ENCODE measurements at regions not wholly inside any gene's neighbourhood (a gene's known extent, or its start where the extent isn't known, plus 50 kb on each side); places are given as distances from the start of the nearest gene placed in this dataset.
A peak's percentile ranks its signal among the peaks of the same experiment; 100 is the strongest.

DNA sequence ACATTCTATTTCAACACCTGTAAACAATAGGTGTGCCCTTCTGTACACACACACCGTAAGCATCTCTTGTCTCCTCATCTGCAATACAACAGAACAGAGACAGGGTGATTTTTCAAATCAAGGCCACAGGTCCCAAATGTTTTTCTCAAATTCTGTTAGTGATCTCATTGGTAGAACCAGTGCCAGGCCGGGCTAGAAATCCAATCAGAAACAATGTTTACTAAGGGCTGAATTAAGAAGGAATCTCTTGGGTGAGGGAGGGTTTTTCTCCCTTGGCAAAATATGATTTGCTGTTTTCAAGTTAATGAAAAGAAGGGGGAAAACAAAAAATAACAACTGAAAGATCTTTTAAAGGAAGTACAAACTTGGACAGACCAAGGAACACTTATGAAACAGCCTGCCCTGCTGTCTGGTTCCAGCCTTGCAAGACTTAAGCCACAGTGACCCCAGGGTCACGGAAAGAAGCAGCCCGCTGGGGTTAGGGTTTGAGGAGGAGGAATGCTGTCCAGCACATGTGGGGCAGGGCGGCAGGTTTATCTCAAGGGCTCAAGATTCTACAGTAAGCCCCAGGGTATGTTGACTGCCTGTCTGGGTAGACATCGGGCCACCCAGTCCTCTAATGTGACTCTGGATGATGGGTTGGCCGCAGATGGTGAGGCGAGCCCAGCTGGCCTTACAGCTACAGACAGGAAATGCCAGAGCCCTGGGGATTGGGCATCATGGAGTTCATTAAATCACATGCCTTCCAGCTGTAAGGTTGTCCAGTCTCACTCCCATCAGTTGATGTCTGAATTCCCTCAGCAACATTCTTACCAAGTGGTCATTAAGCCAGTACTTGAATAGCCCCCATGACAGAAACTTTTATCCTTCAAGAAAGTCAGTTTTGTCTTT is 73.3 kb upstream of the SLC44A3 start:
- intact Hi-C loops (cut with DNase I), result no loop called here
- H3K9me3 ChIP-seq (ENCODE audit: control insufficient read depth, low read length), result no peaks in the 10 kb centered on the region
- WGBS, result 63% methylated on average over 8 of the region's 8 CpGs
- no peak overlapping the region for H3K4me3 ChIP-seq (ENCODE audit: low read length)
- ATAC-seq (peak; percentile 71 to 90), DNase-seq (peak; percentile 47 to 80 (median 62))
- H3K27ac ChIP-seq (ENCODE audit: low read length), result peak overlapping the region; percentile 77
- H3K4me1 ChIP-seq (ENCODE audit: control insufficient read depth, insufficient read depth, low read length), result peaks cover 6% of the 10 kb centered on the region
- H3K27me3 ChIP-seq (ENCODE audit: control insufficient read depth, insufficient read depth), result no peaks in the 10 kb centered on the region

GRCh38 chr1:94745742-94746141 is 74.4 kb upstream of the SLC44A3 start:
- DNase-seq, result no peak
- H3K27ac ChIP-seq (ENCODE audit: low read length), result no peak overlapping the region
- intact Hi-C loops (cut with DNase I), result no loop called here
- no peaks in the 10 kb centered on the region for H3K27me3 ChIP-seq (ENCODE audit: control insufficient read depth, insufficient read depth)
- ATAC-seq, result no peak
- H3K4me1 ChIP-seq (ENCODE audit: control insufficient read depth, insufficient read depth, low read length), result peaks cover 6% of the 10 kb centered on the region
- no peak overlapping the region for H3K4me3 ChIP-seq (ENCODE audit: low read length)
- no peaks in the 10 kb centered on the region for H3K9me3 ChIP-seq (ENCODE audit: control insufficient read depth, low read length)

DNA sequence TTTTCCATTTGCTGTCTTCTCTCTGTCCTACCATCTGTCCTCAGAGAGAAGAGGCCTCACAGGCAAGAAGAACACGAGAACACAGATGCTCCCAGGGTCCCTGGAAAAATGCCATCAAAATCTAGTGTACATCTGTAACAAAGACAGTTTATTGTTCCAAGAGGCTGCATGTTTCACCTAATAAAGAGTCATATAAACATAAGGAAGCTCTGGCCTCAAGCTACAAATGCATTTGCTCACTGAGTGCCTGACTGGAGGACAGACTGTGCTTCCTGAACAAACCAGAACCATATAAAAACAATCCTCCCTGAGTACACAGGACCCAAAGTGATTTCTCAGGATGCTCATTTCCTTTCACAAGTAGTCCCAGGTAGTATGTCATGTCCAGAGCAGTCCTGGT is 76.3 kb upstream of the SLC44A3 start:
- 82% methylated on average over 1 of the region's 1 CpG for WGBS
- Histone ChIP-seq H3K27ac (ENCODE audit: low read length) (no peak overlapping the region), H3K27me3 (ENCODE audit: control insufficient read depth, insufficient read depth) (no peaks in the 10 kb centered on the region), H3K4me1 (ENCODE audit: control insufficient read depth, insufficient read depth, low read length) (peaks cover 6% of the 10 kb centered on the region), H3K4me3 (ENCODE audit: low read length) (no peak overlapping the region), H3K9me3 (ENCODE audit: control insufficient read depth, low read length) (no peaks in the 10 kb centered on the region)
- ATAC-seq, result no peak
- intact Hi-C loops (cut with DNase I), result no loop called here
- no peak for DNase-seq

DNA sequence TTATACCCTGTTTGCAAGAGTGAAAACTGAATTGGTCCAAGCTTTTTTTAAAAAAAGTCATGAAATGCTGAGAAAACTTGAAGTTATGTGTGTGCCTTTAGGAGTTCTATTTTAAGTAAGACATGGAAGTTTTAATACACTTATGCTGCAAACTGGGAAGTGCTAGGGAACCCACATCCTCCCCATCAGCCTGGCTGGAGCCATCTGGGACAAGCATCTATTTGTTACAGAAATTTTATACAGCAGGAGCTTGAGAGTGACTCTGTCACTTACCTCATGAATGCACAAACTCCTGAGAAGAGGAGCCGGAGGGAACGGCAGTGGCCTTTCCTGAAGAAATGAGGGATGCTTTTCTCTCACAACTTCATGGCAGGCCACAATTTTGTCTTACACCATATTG is 78.2 kb upstream of the SLC44A3 start:
- DNase-seq (no peak), ATAC-seq (no peak)
- Histone ChIP-seq H3K9me3 (ENCODE audit: control insufficient read depth, low read length) (no peaks in the 10 kb centered on the region), H3K4me1 (ENCODE audit: control insufficient read depth, insufficient read depth, low read length) (peaks cover under 1% of the 10 kb centered on the region), H3K4me3 (ENCODE audit: low read length) (no peak overlapping the region), H3K27me3 (ENCODE audit: control insufficient read depth, insufficient read depth) (no peaks in the 10 kb centered on the region), H3K27ac (ENCODE audit: low read length) (no peak overlapping the region)
- intact Hi-C loops (cut with DNase I), result no loop called here
- WGBS, result 97% methylated on average over 2 of the region's 2 CpGs

DNA sequence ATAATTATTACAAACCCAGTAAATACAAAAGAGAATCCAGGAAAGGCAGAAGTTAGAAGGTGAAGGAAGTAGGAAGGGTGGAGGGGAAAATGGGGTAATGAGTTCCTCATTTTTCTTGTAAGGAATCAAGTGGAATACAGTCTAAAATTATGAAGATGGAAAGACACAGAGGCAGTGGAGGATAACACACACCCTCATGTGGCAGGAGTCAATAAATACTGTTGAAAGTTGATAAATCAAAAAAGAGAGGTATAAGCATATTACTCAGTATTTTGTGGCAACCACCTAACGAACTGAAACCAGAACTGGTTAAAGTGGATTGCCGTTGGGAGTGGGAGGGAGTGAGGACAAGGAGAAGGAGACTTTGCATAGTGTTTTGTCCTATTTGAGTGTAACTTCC is 78.6 kb upstream of the SLC44A3 start:
- H3K27me3 ChIP-seq (ENCODE audit: control insufficient read depth, insufficient read depth), result no peaks in the 10 kb centered on the region
- intact Hi-C loops (cut with DNase I), result no loop called here
- H3K27ac ChIP-seq (ENCODE audit: low read length), result no peak overlapping the region
- no peaks in the 10 kb centered on the region for H3K9me3 ChIP-seq (ENCODE audit: control insufficient read depth, low read length)
- H3K4me1 ChIP-seq (ENCODE audit: control insufficient read depth, insufficient read depth, low read length), result no peaks in the 10 kb centered on the region
- ATAC-seq (no peak), DNase-seq (no peak)
- no peak overlapping the region for H3K4me3 ChIP-seq (ENCODE audit: low read length)
- WGBS, result 59% methylated on average over 2 of the region's 2 CpGs

DNA sequence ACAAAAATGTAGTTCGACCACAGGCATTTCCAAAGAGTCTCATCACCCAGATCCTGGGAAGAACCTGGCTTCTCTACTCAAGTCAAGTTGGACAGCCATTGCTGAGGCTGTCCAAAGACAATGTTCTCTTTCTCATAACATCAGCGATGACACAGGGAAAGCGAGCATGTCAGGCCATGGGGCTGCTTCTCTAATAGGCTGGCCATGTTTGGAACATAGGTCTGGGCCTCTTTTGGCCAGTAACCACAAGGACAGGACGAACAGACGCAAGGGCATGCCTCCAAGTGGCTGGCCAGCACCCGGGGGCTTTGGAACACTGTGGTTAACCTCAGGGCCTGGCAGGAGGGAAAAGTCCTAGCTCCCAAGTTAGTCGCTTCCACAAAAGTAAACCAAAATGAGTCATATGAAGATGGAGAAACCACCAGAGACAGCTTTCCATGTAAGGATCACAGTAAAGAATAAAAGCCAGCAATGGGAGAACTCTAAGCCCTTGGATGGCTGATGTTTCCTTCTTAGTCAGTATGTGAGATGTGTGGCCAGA is 80.6 kb upstream of the SLC44A3 start:
- intact Hi-C loops (cut with DNase I), result no loop called here
- Histone ChIP-seq H3K27ac (ENCODE audit: low read length) (no peak overlapping the region), H3K27me3 (ENCODE audit: control insufficient read depth, insufficient read depth) (no peaks in the 10 kb centered on the region), H3K4me3 (ENCODE audit: low read length) (no peak overlapping the region), H3K4me1 (ENCODE audit: control insufficient read depth, insufficient read depth, low read length) (peaks cover 4% of the 10 kb centered on the region), H3K9me3 (ENCODE audit: control insufficient read depth, low read length) (no peaks in the 10 kb centered on the region)
- 63% methylated on average over 7 of the region's 7 CpGs for WGBS
- ATAC-seq (peak; percentile 12 to 43), DNase-seq (peak in 2 of 3 donors; percentile 63 to 70)

DNA sequence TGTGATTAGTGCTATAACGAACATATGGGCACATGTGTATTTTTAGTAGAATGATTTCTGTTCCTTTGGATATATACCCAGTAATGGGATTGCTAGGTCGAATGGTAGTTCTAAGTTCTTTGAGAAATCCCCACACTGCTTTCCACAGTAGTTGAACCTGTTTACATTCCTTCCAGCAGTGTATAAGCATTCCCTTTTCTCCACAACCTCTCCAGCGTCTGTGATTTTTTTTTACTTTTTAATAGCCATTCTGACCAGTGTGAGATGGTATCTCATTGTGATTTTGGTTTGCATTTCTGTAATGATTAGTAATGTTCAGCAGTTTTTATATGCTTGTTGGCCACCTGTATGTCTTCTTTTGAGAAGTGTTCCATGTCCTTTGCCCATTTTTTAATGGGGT is 81.8 kb upstream of the SLC44A3 start:
- Histone ChIP-seq H3K9me3 (ENCODE audit: control insufficient read depth, low read length) (no peaks in the 10 kb centered on the region), H3K27me3 (ENCODE audit: control insufficient read depth, insufficient read depth) (no peaks in the 10 kb centered on the region), H3K27ac (ENCODE audit: low read length) (no peak overlapping the region), H3K4me1 (ENCODE audit: control insufficient read depth, insufficient read depth, low read length) (peaks cover 4% of the 10 kb centered on the region), H3K4me3 (ENCODE audit: low read length) (no peak overlapping the region)
- 96% methylated on average over 3 of the region's 3 CpGs for WGBS
- intact Hi-C loops (cut with DNase I), result no loop called here
- DNase-seq (no peak), ATAC-seq (no peak)

GRCh38 chr1:94737124-94737998 is 82.8 kb upstream of the SLC44A3 start:
- no peaks in the 10 kb centered on the region for H3K27me3 ChIP-seq (ENCODE audit: control insufficient read depth, insufficient read depth)
- intact Hi-C loops (cut with DNase I), result no loop called here
- peak in 1 of 2 donors; percentile 31 for ATAC-seq

DNA sequence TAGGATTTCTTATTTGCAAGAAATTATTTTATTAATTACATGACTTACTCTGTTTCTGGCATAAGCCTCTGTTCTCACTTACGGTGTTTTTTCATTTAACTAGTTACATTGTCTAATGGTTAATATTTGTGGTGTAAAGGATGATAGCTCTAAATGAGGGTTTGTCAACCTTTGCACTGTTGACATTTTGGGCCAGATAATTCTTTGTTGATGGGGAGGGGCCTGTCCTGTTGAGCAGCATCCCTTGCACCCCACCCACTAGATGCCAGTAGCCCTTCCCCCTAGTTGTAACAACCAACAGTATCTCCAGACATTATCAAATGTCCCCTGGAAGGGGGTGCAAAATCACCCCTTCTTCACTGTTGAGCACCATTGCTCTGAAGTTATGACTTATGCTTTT is 83.6 kb upstream of the SLC44A3 start:
- DNase-seq, result no peak
- H3K4me3 ChIP-seq (ENCODE audit: low read length), result no peak overlapping the region
- WGBS, result 97% methylated on average over 1 of the region's 1 CpG
- H3K9me3 ChIP-seq (ENCODE audit: control insufficient read depth, low read length), result no peaks in the 10 kb centered on the region
- intact Hi-C loops (cut with DNase I), result no loop called here
- no peaks in the 10 kb centered on the region for H3K27me3 ChIP-seq (ENCODE audit: control insufficient read depth, insufficient read depth)
- peaks cover 4% of the 10 kb centered on the region for H3K4me1 ChIP-seq (ENCODE audit: control insufficient read depth, insufficient read depth, low read length)
- no peak overlapping the region for H3K27ac ChIP-seq (ENCODE audit: low read length)
- ATAC-seq, result no peak

More at GRCh38 chr1:94737124-94737998, 82.8 kb upstream of the SLC44A3 start:
- peaks cover 4% of the 10 kb centered on the region for H3K4me1 ChIP-seq (ENCODE audit: control insufficient read depth, insufficient read depth, low read length)
- 51% methylated on average over 5 of the region's 5 CpGs for WGBS
- no peak overlapping the region for H3K27ac ChIP-seq (ENCODE audit: low read length)
- H3K9me3 ChIP-seq (ENCODE audit: control insufficient read depth, low read length), result no peaks in the 10 kb centered on the region
- no peak for DNase-seq
- H3K4me3 ChIP-seq (ENCODE audit: low read length), result no peak overlapping the region

DNA sequence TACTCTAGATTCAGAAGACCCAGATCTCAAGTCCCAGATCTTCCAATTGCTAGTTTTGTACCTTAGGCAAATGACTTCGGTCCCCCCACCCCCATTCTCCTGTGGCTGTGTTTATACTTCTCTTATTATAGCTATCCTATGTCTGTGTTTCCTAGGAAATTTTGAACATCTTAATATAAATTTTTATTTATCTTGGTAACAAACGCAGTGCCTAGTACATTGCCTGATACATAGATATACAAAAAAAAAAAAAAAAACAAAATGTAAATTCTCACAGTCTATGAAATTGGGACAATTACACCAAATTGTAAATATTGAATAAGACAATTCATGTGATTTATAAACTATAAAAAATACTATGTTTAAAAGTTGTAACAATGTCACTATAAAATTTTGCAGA is 84.1 kb upstream of the SLC44A3 start:
- ATAC-seq, result no peak
- H3K27ac ChIP-seq (ENCODE audit: low read length), result no peak overlapping the region
- no peaks in the 10 kb centered on the region for H3K9me3 ChIP-seq (ENCODE audit: control insufficient read depth, low read length)
- H3K4me3 ChIP-seq (ENCODE audit: low read length), result no peak overlapping the region
- no peaks in the 10 kb centered on the region for H3K27me3 ChIP-seq (ENCODE audit: control insufficient read depth, insufficient read depth)
- intact Hi-C loops (cut with DNase I), result no loop called here
- 93% methylated on average over 2 of the region's 2 CpGs for WGBS
- H3K4me1 ChIP-seq (ENCODE audit: control insufficient read depth, insufficient read depth, low read length), result peaks cover 4% of the 10 kb centered on the region
- DNase-seq, result no peak
